Islet of Langerhans (tissue), 1 donor: ENCODE measurements at regions not wholly inside any gene's neighbourhood (a gene's known extent, or its start where the extent isn't known, plus 50 kb on each side); places are given as distances from the start of the nearest gene placed in this dataset.
A peak's percentile ranks its signal among the peaks of the same experiment; 100 is the strongest.

Source experiments
- FAIRE-seq: peaks from one replicate; lab custom pipeline; 2011; peaks lifted over from hg19 to GRCh38; lab: Jason Lieb, UNC

GRCh38 chr10:78248651-78249464, 215.2 kb downstream of the RPS24 start:
- FAIRE-seq = no peak

DNA sequence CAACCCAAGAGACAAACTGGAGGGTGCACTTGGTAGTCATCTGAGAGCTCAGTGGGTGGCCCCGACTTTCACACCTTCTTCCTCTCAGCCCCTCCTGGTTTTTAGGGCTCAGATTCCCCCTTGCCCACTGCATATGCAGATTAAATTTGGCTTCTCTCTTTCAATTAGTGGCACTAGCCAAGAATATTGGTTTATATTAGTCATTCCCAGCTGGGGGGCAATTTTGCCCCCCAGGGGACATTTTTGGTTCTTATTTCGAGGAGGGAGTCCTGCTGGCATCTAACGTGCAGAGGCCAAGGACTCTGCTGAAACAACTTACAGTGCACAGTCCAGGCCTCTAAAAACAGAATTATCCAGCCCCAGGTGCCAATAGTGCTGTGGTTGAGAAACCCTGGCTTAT, 216.0 kb downstream of the RPS24 start:
- no peak for FAIRE-seq

GRCh38 chr10:78250313-78251015, 216.8 kb downstream of the RPS24 start:
- no peak for FAIRE-seq

DNA sequence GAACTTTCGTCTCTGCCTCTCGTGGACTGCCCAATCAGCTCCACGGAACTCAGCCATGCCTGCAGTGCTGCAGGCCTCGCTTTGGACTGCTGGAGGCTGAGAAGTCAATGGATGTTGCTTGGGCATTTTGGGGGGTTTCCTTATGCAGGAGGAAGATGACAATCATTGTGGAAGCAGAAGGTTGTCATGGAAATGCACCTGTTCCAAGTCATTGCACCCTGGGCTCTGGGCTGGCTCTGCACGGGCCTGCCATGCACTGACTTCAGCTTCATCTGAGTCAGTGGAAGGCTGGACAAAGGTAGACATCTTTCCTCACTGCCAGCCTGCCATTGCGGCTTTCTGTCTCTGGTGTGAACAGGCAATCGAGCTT, 217.3 kb downstream of the RPS24 start:
- no peak for FAIRE-seq

DNA sequence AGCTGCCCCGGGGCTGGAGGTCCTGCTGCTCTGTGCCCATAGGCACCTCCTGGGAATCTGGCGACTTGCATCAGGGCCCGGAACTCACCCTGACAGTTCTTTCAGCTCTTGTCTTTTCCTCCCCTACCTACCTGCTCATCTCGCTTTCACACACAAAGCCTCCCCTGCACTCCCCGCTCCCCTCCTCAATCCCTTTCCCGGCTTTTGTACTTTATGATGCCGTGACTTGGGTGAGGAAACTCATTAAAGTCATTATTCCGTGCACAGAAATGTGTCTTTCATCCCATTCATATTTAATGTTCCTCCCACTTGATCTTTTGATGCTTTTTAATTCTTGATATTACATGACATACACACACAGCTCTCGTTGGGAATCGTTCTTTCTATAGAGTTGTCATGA, 218.6 kb downstream of the RPS24 start:
- FAIRE-seq = no peak

DNA sequence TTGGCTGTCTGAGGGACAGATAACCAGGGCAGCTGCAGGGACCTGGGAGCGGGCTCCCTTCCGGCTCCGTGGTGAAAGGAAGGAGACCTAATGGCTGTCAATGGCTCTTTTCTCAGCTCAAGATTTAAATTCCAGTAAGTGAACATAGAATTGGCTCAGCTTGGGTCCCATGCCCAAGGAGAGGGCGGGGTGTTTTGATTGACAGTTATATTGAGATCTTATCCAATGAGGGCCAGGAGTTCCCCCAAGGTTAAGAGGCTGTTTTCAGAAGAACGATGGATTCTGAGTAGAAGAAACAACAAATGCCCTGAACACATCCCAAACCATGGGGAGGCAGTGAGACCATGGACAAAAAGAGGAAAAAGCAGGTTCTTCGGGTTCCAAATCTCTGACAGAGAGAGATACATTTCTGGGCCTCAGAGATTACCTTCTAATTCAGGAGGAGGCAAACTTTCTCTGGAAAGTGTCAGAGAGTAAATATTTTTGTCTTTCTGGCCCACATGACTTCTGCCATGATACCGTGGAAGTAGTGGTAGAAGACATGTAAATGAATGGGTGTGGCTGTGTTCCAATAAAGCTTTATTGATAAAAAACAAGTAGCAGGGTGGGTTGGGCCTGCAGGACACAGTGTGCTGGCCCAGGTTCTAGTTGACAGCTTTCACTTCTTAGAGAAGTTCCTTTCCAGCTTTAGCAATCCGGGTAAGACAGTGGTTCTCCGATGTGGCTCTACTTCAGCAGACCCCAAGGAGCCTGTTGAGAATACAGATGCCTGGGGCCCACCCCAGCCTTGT, 219.6 kb downstream of the RPS24 start:
- no peak for FAIRE-seq

DNA sequence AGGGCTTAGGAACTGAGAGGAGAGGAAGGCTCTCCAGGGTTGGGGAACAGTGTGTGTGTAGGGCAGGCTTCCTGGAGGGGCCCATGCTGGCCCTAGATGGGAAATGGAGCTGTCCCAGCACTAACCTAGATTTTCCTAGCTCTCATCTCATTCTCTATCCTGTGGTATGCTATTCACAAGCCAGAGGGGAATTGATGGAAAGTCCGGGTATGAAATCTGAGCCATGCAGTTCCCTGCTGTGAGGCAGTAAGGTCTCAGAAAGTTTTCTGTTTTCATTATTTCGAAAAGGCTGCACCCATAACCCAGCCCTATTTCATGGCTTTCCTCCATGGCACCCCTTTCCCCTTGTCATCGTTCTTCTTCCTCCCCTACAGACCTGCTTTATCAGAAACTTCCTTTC, 220.3 kb downstream of the RPS24 start:
- no peak for FAIRE-seq

GRCh38 chr10:78255214-78255613, 221.6 kb downstream of the RPS24 start:
- FAIRE-seq = no peak

DNA sequence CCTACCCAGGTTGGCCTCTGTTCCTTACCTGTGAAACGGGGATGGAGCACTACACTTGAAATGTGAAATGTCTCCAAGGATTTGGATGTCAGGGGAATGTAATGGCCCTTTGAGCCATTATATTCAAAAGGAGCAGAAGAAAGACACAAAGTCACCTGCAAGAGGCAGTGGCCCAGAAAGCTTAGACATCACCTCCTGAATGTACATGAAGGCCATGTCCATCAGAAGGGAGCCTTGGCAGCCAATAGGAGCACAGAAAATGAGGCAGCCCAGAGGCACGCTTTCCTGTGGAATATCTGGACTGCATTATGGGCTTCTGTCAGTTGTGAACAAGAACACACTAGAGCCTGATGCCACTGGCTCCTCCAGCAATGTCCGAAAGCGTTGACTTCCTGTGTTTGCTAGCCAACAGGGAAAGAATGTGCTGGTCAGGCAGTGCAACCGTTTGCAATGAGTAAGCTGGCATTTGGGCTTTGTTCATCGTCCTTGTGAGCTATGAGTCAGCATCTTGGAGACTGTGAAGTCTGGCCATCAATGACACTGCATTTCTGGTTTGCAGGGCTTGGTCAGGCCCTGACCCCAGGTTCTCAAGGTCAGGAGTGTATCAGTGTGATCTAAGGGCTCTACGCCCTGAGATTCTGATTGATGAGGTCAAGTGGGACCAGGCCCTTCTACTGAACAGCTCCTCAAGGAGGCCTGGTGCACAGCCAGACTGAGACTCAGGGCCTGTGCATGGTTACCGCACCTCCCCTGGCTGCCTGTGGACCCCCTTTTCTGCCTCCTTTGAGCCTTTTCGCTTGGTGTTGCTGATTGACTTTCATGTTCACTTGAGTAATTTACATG, 222.4 kb downstream of the RPS24 start:
- peak; percentile 86 for FAIRE-seq

DNA sequence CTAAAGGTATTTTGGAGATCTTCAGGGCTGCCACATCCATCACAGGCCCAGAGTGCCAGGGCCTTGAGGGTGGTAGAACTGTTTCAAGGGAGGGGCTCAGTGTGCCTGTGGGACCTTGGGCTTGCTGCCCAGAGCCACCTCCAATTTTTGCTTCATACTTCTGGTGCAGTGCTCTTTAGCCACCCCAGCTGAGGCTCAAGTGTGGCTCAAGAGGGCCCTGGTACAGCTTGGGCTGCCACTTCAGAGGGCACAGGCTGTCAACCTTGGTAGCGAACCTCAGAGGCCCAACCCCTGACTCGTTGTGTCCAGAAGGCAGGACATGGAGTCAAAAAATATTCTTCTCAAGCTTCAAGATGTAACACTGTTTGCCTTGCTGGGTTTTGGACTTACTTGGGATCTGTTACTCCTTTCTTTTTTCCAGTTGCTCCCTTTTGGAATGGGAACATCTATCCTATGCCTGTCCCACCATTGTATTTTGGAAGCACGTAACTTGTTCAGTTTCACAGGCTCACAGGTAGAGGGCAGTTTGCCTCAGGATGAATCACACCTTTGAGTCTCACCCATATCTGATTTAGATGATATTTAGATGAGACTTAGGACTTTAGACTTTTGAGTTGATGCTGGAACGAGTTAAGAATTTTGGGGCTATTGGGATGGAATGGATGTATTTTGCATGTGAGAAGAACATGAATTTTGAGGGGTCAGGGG, 224.8 kb downstream of the RPS24 start:
- no peak for FAIRE-seq

DNA sequence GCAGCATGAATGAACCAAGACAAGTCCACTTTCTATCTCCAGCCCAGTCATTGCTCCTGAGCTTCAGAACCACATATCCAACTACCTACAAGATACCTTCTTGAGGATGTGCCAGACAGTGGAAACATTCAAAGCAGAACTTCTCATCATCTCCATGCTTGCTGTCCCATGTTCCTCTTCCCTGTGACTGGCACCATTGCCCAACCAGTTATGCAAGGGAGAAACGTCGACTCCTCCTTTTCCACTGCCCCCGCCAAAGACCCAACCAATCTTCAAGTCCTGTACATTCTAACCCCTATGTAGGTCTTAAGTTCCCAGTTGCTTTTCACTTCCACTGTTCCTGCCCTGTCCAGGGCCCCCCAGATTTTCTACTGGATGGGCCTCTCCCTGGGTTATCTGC, 225.7 kb downstream of the RPS24 start:
- FAIRE-seq = no peak

DNA sequence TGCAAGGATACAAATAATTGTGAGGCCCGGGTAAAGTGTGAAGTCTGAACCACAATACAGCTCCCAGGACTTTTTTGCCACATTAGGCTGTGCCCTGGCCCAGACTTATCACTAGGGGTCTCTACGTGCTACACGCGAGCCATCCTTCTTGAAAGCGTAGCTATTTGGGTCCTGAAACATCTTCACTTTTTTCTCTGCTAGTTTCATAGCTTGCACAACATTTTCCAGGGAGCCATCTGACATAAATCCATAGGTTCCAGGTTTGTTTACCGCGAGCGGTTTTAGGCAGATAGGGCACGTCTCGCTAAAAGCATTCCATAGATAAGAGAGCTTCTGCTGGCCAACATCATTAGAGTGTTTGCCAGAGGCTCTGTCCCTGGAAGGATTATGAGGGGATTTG, 226.5 kb downstream of the RPS24 start:
- FAIRE-seq = no peak

- no peak for FAIRE-seq
These were observed 227.0 kb downstream of the RPS24 start for GRCh38 chr10:78260680-78261079.

GRCh38 chr10:78261291-78261690, 227.6 kb downstream of the RPS24 start:
- no peak for FAIRE-seq

DNA sequence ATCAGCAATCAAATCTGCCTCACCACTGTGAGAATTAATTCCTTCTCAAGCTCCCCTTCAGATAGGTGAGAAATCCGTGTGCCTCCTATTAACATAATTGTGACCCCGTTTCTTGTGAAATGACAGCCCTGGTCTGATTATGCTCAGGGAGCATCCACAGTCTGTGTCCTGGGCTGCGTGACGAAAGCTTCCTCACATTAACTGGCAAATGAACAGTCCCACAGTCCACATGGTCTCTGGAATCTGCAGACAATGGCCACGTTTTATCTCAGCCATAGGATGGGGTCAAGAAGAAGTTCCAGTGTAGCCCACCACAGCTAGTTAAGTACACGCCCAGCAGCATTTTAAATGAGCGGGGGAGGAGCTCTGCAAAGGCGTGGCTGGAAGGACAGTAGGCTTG, 229.2 kb downstream of the RPS24 start:
- no peak for FAIRE-seq

GRCh38 chr10:78263521-78263988, 229.9 kb downstream of the RPS24 start:
- no peak for FAIRE-seq

GRCh38 chr10:78264361-78264760, 230.7 kb downstream of the RPS24 start:
- no peak for FAIRE-seq

DNA sequence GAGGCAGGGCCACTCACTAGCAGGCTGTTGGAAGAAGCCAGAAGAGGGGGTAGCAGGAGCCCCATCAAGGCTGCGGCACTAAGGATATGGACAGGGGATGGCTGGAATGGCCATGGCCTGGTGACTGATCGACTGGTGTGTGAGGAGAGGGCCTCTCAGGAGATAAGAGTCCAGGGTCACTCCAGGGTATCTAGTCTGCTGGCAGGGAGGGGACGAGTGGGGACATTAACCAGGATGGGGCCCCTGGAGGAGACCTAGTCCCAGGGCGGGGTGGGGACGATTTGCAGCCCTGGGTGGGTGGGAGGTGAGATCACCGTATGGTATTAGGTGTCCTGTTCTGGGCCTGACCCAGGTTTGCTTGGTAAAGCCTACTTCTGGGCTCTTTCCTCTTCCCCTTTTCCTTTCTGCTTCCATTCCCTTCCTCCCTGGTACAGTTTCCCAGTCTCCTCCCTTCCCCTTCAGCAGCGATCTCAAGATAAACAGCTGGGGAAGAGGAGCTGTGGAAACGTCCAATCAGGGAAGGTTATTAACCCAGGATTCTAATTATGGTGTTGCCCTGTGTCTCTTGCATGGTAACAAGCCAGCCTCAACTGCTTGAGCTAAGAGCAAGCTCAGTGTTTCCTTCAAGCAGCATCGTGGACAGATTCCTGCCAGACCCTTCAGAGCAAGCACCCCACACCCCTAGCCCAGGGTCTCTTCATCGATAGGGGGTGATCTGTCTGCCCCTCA, 233.2 kb downstream of the RPS24 start:
- peak; percentile 68 for FAIRE-seq

GRCh38 chr10:78267598-78267997, 233.9 kb downstream of the RPS24 start:
- FAIRE-seq = no peak

DNA sequence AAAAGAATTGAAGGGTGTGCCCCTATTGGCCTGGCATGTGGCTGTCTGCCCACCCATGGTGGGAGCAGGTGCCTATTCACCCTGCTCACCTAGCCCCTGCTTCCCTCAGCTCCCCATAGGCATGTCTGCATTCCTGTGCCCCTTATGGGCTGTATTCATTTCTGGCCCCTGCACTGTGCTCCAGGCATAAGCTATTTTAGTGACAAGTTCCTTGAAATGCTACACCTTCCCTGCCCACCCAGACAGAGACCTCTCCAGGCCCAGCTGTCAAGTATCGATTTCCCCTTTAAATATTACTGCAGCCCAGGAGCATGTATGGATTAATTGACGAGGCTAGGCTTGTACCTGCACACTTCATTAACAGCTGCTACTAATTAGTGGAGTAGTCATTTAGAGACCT, 235.4 kb downstream of the RPS24 start:
- no peak for FAIRE-seq

DNA sequence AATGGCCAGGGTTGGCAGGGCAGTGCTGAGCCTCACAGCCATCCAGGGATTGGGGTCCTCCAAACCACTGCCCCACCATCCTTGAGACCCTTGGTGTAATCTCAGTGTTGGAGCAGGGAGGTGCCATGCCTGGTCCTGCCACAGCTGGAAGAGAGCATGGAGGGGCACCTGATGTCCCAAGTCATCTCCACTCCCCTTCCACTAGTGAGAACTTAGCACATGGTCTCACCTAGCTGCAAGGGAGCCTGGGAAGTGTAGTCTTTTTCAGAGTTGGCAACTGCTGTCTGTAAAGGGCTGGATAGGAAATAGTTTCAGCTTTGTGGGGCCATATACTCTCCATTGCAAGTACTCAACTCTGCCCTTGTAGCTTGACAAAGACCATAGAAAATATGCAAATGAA, 238.7 kb downstream of the RPS24 start:
- FAIRE-seq = no peak
